Epidermal melanocyte (primary cell): ENCODE measurements at regions not wholly inside any gene's neighbourhood (a gene's known extent, or its start where the extent isn't known, plus 50 kb on each side); places are given as distances from the start of the nearest gene placed in this dataset.

Experiments
- DNase-seq: peaks from one replicate; pipeline ENCODE4 v3.0.0; 2011; ENCODE audit warnings: low spot score; ENCODE audit not compliant: insufficient read length

DNA sequence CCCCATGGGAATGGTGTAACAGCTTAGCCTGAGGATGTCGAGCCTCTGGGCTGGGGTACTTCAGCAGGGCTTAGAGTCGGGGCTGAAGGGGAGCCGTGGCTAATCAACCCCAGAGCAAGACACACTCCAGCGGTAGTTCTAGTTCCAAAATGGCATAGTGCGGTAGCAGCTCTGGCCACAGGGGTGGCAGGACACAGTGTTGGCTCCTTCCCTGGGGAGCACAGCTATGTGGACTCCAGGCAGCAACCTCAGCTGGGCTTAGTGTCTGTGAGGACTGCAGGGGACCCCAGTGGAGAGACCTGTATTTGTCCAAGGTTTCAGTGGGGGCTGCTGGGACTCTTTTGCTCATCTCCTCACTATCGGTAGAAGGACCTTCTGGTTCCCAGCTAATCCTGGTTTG is 70.8 kb upstream of the PCDH20 start:
- DNase-seq: no peak

DNA sequence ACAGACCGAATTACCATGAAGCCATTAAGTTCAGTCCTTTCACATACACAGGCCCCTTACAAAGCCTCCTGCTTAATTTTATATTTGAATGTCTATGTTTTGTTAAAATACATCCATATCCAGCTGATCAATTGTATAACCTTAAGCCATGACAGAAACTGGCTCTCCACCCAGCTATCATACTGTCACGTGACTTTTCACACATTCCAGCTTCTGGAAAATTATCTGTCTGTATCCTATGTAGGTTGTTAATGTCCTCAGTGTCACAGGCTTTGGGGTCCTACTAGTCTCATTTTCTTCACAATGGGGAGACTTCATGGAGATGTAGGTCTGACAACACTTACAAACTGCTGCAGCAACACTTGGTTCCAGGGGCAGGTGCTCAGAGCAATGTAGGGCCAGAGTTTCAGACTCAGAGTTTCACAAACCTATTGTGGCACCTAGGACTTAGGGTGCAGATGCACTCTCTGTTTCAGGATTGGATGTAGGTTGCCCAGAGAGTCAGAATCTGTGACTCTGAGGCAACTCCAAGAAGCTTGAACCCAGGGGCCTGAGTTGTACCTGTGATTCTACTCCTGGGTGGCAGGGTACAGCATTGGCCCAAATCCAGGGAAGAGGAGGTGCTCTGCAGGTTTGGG is 69.6 kb upstream of the PCDH20 start:
- no peak for DNase-seq

DNA sequence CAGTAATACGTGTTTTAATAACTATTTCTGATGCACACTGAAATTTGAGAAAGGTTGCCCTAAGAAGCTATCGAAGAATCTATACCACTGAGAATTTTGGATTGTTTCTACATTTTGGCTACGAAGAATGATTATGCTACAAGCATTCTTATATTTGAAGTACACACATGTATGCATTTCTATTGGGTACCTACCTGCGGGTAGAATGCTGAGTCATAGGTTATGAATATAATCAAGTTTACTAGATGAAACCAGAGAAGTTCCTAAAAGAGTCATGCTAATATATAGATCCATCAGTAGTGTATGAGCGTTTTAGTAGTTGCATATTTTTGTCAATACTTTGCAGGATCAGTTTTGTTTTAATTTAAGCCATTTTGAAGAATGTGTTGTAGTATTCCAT is 62.0 kb upstream of the PCDH20 start:
- no peak for DNase-seq

DNA sequence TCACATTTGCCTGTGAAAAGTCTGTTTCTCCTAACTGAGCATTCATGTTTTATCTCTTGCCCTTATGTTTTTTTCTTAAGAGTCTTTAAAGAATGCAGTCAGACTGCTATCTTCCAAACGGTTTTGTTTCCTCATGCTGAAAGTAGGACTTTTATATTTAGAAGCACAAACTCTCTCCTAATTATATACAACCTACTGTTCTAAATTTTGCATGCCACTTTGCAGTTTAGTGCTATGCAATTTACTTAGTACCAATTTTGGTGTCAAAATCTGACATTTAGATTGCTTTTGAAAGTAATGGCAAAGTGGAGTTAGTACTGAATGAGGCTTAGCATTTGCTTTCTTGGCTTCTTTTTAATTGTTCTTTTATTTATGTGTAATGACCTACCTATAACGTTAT is 55.1 kb upstream of the PCDH20 start:
- DNase-seq: no peak

DNA sequence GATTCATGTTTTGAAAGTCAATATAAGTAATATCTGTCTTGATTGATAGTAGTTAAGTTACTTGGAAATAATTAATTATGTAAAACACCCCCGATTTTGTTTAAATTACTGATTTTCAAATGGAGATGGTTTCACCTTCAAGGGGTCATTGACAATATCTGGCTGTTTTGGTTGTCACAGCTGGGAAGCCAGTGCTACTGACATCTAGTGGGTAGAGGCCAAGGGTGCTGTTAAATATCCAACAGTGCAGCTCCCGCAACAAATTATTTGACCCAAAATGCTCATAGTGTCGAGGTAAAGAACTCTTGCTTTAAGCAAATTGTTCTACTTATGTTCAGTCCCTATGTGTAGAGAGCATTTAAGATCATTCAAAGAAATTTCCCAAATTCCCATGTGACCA is 50.6 kb upstream of the PCDH20 start:
- DNase-seq: no peak
